Thyroid gland (tissue), 4 donors: ENCODE measurements at regions not wholly inside any gene's neighbourhood (a gene's known extent, or its start where the extent isn't known, plus 50 kb on each side); places are given as distances from the start of the nearest gene placed in this dataset.
"Not testable (repeated sequence)": the region's sequence is repeated elsewhere in the genome, so short reads cannot be mapped to it uniquely, and the experiment has no call there.

Experiments
- CTCF ChIP-seq, 6 experiments: fragments of 200-600 bp in 3 of 6; fragments of 450-650 bp in 3 of 6; sonication (generic) in 3 of 6; IDR thresholded peaks; one replicate each; pipeline ENCODE4 v1.5.1; 2016 to 2019; ENCODE audit warnings: antibody characterized with exemption in 6 of 6, mild to moderate bottlenecking in 2 of 6, inconsistent platforms in 1 of 6, moderate library complexity in 1 of 6
- POLR2A ChIP-seq, 2 donors: fragments of 450-650 bp; IDR thresholded peaks; one replicate each; pipeline ENCODE4 v1.6.1; 2017; ENCODE audit warnings: antibody characterized with exemption in 2 of 2, mild to moderate bottlenecking in 2 of 2, moderate library complexity in 1 of 2

DNA sequence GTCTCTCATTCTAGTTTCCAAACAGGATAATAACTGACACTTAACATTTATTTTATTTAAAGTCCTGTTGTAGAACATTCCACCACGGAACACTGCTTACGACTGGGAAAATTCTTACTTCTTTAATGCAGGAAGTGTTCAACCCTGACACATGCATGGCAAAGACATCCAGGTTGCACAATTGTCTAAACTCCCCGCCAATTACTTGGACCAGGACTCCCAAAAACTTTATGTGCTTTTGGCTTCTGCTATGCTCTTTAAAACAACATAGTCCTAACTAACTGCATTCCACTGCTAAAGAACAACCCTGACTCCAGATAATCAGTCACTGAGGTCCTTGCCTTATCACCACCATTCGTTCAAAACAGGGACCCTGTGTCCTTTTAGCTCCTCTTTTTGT lies 995.8 kb downstream of the LTN1 start:
- TF ChIP-seq CTCF, POLR2A (IDR thresholded peaks at IDR 0.05): not testable (repeated sequence)
